ENCODE measurements at regions not wholly inside any gene's neighbourhood (a gene's known extent, or its start where the extent isn't known, plus 50 kb on each side); places are given as distances from the start of the nearest gene placed in this dataset.

DNA sequence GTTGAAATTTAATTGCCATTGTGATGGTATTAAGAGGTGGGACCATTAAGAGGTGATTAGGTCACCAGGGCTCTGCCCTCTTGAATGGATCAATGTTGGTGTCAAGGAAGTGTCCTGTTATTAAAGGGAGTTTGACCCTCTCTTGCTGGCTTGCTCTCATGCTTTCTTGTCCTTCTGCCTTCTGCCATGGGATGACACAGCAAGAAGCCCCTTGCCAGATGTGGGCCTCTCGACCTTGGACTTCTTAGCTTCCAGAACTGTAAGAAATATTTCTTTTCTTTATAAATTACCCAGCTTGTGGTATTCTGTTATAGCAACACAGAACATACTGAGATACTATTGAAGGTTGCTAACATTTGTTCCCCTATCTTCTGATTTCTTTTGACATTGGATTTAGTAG lies 157.0 kb downstream of the MDFIC start:
- TF ChIP-seq, protein P1, sequence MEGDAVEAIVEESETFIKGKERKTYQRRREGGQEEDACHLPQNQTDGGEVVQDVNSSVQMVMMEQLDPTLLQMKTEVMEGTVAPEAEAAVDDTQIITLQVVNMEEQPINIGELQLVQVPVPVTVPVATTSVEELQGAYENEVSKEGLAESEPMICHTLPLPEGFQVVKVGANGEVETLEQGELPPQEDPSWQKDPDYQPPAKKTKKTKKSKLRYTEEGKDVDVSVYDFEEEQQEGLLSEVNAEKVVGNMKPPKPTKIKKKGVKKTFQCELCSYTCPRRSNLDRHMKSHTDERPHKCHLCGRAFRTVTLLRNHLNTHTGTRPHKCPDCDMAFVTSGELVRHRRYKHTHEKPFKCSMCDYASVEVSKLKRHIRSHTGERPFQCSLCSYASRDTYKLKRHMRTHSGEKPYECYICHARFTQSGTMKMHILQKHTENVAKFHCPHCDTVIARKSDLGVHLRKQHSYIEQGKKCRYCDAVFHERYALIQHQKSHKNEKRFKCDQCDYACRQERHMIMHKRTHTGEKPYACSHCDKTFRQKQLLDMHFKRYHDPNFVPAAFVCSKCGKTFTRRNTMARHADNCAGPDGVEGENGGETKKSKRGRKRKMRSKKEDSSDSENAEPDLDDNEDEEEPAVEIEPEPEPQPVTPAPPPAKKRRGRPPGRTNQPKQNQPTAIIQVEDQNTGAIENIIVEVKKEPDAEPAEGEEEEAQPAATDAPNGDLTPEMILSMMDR (conservative IDR thresholded peaks at IDR 0.05; ENCODE audit: low read depth, low read length), result no peak
- TF ChIP-seq EZH2 (IDR thresholded peaks at IDR 0.05; ENCODE audit: borderline replicate concordance, low read depth, low read length, poor library complexity, severe bottlenecking), result no peak

Measured in A673 (cell line).